Lung (tissue), 11 donors: ENCODE measurements at regions not wholly inside any gene's neighbourhood (a gene's known extent, or its start where the extent isn't known, plus 50 kb on each side); places are given as distances from the start of the nearest gene placed in this dataset.
A peak's percentile ranks its signal among the peaks of the same experiment; 100 is the strongest.

Experiments
- ATAC-seq: fragments of 200-7000 bp; cut with Tn5 transposase; one replicate; pipeline ENCODE4 v1.9.1; 2020; ENCODE audit warnings: moderate number of reproducible peaks; ENCODE audit not compliant: insufficient read depth, low FRiP score
- DNase-seq, 3 donors: peaks; one replicate each; pipeline ENCODE4 v3.0.0-alpha.2; 2013 to 2017
- H3K27ac ChIP-seq, 2 donors: one replicate each; pipeline ENCODE4 v1.5.1; 2013; ENCODE audit warnings: mild to moderate bottlenecking in 2 of 2, moderate library complexity in 2 of 2, control low read depth in 1 of 2, inconsistent platforms in 1 of 2, low read depth in 1 of 2, low read length in 1 of 2
- H3K27me3 ChIP-seq, 3 donors: one replicate each; pipeline ENCODE4 v1.5.1; 2013; ENCODE audit warnings: low read length in 2 of 3; ENCODE audit not compliant: control insufficient read depth in 3 of 3, insufficient read depth in 3 of 3
- H3K36me3 ChIP-seq, 4 donors: one replicate each; pipeline ENCODE4 v1.5.1; 2013; ENCODE audit warnings: low read length in 4 of 4, mild to moderate bottlenecking in 1 of 4, moderate library complexity in 1 of 4; ENCODE audit not compliant: control insufficient read depth in 4 of 4, insufficient read depth in 4 of 4
- H3K4me1 ChIP-seq, 5 donors: one replicate each; pipeline ENCODE4 v1.5.1; 2013; ENCODE audit warnings: low read length in 5 of 5, mild to moderate bottlenecking in 2 of 5, moderate library complexity in 1 of 5; ENCODE audit not compliant: control insufficient read depth in 5 of 5, insufficient read depth in 5 of 5
- H3K4me3 ChIP-seq: one replicate; pipeline ENCODE4 v1.5.1; 2013; ENCODE audit warnings: mild to moderate bottlenecking, control low read depth, moderate library complexity
- H3K9ac ChIP-seq, 2 donors: one replicate each; pipeline ENCODE4 v1.5.1; 2013; ENCODE audit warnings: low read length in 2 of 2, control low read depth in 1 of 2; ENCODE audit not compliant: insufficient read depth in 1 of 2
- H3K9me3 ChIP-seq, 4 donors: one replicate each; pipeline ENCODE4 v1.5.1; 2013; ENCODE audit warnings: low read length in 3 of 4, mild to moderate bottlenecking in 1 of 4, moderate library complexity in 1 of 4; ENCODE audit not compliant: control insufficient read depth in 4 of 4, insufficient read depth in 3 of 4
- CTCF ChIP-seq: IDR thresholded peaks from 2 replicates; pipeline ENCODE4 v1.5.1; 2012; ENCODE audit warnings: mild to moderate bottlenecking; ENCODE audit errors: control extremely low read depth, extremely low read depth
- WGBS, 2 donors: extraction: QIAGEN DNeasy Blood & Tissue Kit; methylation state at CpG; one replicate each; pipeline ENCODE4 v1.1.7; 2013; 5-methylcytosine and 5-hydroxymethylcytosine counted together
- donor health status: control.
- donor health status: control.
- donor health status: Bipolar disorder and iron deficiency.
- donor health status: healthy.
- donor health status: DM: yes; HTN: yes; CAD: no.

GRCh38 chr17:52546990-52547389 lies 388.5 kb upstream of the CA10 start:
- DNase-seq (no peak), ATAC-seq (no peak)
- H3K4me1 ChIP-seq = no peaks in the 10 kb centered on the region
- no peak for TF ChIP-seq CTCF
- peaks cover 0 to 3% (median under 1%) of the 10 kb centered on the region in 4 donors for H3K9me3 ChIP-seq
- no peak overlapping the region for H3K9ac ChIP-seq
- H3K4me3 ChIP-seq = no peak overlapping the region
- 65 to 74% methylated on average over 1 of the region's 1 CpG for WGBS, 2 donors
- H3K36me3 ChIP-seq = no peaks in the 10 kb centered on the region
- H3K27me3 ChIP-seq = no peaks in the 10 kb centered on the region
- no peak overlapping the region for H3K27ac ChIP-seq

DNA sequence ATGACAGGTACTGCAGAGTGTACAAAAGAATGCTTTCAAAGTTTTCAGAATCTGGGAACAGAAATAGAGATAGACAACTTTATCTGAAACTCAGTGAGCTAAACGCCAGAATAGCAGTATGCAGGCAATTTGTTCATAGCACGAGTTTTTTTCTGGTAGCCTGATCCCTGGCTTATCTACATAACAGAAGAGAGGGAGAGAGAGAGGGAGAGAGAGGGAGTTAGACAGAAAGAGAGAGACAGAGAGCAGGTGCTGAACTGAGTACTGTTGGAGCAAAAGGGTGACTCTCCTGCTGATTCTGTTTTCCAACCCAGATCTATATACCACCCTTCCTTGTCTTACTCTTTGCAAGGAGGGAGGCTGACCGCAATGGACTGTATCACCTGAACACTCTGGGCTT lies 388.0 kb upstream of the CA10 start:
- ATAC-seq = no peak

DNA sequence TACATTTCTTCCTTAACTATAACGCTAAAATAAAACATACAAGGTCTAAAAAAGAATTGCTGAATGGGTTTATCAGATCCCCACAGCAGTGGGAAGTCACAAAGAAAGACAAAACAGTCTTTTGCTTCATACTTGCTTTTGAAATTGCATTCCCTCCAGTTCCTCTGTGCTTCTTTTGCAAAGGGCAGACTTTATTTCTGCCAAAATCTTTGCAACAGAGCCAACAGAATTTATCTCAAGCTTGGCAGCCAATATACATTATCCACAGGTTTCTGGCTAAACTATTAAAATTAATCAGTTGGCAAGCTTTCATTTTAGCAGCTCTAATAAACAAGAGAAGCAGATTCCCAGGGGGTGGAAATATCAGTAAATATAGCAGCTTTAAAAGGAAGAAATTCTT lies 378.9 kb upstream of the CA10 start:
- ATAC-seq = no peak

More for the DNA sequence above, 388.0 kb upstream of the CA10 start:
- no peak for DNase-seq
- Histone ChIP-seq H3K27ac (no peak overlapping the region), H3K9me3 (peaks cover 0 to 3% (median under 1%) of the 10 kb centered on the region in 4 donors), H3K27me3 (no peaks in the 10 kb centered on the region), H3K4me3 (no peak overlapping the region), H3K9ac (no peak overlapping the region), H3K36me3 (no peaks in the 10 kb centered on the region), H3K4me1 (no peaks in the 10 kb centered on the region)
- TF ChIP-seq CTCF = no peak
- WGBS, 2 donors = 46 to 52% methylated on average over 3 of the region's 3 CpGs

More for the DNA sequence above, 378.9 kb upstream of the CA10 start:
- no peak for TF ChIP-seq CTCF
- peaks cover 0 to 3% (median 2%) of the 10 kb centered on the region in 3 donors for H3K27me3 ChIP-seq
- no peak overlapping the region for H3K27ac ChIP-seq
- H3K36me3 ChIP-seq = no peaks in the 10 kb centered on the region
- 56 to 63% methylated on average over 1 of the region's 1 CpG for WGBS, 2 donors
- no peaks in the 10 kb centered on the region for H3K9me3 ChIP-seq
- H3K9ac ChIP-seq = no peak overlapping the region
- H3K4me1 ChIP-seq = peaks cover 0 to 15% (median 0%) of the 10 kb centered on the region in 5 donors
- peak in 2 of 3 donors; percentile 78 to 81 for DNase-seq
- no peak overlapping the region for H3K4me3 ChIP-seq
